HG03565 (cell line): ENCODE measurements at regions not wholly inside any gene's neighbourhood (a gene's known extent, or its start where the extent isn't known, plus 50 kb on each side); places are given as distances from the start of the nearest gene placed in this dataset.
A peak's percentile ranks its signal among the peaks of the same experiment; 100 is the strongest.

Experiments
- ATAC-seq: cut with Tn5 transposase; IDR thresholded peaks from one replicate; pipeline ENCODE4 v1.9.1; 2021; ENCODE audit warnings: mild to moderate bottlenecking, moderate library complexity; ENCODE audit not compliant: unreplicated experiment

DNA sequence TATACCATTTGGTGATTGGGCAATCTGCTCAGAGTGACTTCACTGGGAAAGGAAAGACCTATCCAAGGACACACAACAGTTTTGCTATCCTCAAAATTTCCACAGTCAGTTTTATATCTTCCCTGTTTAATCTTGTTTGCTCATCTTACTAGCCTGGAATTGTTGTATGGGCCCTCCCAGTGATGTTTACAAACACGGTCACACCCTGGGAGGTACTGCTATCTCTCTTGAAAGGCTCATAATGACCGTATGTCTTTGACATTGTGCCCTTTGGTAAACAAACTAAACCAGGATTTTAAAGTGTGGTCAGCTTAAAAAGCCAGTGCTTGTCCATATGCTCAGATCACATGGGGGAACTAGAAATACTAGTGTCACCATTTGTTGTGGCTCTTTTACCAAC is 277.0 kb downstream of the CDH2 start:
- no peak for ATAC-seq

DNA sequence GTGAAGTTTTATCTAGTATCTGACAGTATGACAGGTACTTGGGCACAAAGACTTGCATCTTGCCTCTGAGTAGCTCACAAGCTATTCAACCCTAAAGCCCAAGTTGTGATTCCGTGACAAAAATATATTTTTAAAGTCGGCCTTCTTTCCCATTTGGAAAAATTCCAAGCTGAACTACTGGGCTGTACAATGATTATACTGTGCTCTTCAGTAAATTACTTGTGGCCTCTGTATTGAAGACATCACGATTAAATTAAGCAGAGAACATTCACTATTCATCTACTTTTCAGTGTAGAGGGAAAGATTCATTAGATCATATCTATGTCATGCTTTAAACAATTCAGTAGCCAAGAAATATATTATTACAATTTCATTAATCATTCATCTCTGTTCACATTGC is 282.2 kb downstream of the CDH2 start:
- ATAC-seq = no peak

DNA sequence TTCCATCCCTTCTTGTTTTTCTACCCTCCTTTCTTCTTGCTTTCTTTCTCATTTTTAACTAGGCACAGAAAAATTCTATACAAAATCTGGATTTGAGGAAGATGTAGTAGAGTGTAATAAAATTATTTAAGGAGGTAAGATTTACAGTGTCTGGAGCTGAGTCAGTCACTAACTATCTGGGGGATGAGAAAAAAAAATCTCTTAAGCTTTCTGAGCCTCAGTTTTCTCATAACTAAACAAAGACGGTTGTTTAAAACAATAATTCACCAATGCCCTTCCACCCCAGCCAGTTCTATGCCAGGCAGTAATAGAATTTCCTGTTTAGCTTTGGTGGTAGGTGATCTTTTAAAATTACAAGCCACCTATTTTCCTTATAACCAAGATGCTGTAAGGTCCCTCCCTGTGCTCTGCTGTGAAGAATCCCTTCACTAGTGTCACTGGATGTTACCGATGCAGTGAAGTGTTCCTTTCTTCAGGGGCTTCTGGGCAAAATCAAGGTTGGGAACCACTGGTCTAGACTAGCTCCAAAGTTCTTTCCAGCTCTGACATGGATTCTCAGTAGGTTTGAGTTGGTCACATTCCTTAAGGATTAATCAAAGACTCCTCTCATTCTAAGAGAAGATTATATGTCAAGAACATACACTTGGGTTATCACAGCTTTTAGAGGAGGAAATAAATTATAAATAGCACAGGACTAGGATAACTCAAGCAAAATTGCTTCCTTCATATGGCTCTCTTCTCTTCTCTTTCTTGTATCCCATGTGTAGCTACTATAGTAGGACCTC is 289.0 kb downstream of the CDH2 start:
- no peak for ATAC-seq

DNA sequence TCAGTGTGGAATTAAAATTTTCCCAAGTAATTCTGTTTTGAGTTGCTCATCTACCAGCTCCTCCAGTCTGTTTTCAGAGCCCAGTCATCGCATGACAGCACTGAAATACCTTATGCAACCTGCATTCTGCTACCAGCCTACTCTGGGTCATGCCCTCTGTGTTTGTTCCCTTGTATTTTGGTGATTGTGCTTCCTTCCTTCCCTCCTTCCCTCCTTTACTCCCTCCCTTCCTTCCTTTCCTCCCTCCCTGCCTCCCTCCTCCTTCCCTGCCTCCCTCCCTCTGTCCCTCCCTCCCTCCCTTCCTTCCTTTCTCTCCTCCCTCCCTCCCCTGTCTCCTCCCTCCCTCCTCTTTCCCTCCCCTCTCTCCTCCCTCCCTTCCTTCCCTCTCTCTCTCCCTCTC is 289.6 kb downstream of the CDH2 start:
- ATAC-seq = no peak

DNA sequence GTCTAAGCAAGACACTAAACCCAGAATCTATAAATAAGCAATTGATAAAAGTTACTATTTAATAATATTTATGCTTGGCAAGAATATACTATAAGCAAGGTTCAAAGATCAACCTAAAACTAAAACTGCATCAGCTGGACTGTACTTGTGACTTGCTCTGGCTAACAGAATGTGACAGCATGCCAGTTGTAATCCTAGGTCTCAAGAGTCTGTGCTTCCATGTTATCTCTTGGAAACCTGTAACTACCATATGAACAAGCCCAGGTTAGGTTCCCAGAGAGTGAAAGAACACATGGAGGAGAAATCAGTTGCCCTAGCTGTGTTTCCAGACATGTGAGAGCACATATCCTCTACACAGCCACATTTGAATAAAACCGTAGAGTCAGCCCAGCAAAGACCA is 297.4 kb downstream of the CDH2 start:
- ATAC-seq = no peak

DNA sequence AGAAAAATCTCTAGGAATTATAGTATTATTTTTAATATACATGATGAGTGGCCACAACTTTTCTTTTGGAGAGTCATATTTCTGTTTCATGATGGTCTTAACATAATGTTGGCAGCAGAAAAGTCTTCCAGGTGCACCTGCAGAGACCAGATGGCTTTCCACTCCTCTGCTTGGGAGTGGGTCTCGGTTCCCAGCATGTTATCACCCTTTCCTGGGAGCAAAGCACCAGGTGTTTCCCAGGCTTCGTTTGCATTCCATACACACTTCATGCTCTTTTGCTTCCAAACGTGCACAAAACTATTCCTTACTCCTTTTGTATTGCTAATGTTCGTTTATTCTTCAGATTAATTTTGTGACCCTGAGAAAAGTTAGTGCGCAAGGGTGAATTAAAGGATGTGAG is 305.2 kb downstream of the CDH2 start:
- no peak for ATAC-seq

DNA sequence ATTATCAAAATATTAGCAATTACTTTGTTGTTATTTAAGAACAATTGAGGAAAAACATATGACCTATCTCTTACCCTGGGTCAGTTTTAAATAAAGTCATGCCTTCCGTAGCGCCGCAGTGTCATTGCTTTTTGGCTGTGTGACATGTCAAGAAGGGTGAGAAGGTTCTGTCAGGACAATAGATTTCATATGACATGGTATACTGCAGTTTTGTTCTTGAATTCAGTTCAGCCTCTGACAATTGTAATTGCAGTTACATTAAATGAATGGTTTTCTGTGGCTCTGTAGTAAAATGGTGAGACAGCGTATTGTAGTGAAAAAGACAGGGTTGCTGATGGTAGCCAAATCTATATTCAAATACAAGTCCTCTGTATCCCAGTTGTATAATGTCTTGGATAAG is 307.2 kb downstream of the CDH2 start:
- ATAC-seq = no peak

DNA sequence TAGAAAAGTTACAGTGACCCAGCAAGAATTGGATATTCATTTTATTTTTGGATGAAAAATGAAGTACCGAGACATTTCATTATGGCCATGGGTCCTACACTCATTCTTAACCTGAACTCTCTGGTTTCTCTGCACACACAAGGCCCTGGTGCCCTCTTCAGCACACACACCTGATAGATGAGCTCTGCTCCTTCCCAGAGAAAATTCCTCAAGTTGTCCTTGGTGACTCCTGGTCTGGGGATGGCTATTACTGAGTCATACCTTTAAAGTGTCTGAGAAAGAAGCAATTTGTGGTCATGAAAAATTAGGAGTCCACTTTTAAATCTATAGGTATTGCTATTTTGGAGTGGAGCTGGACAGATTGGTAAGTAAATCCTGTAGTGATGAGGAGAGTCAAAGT is 311.5 kb downstream of the CDH2 start:
- no peak for ATAC-seq

DNA sequence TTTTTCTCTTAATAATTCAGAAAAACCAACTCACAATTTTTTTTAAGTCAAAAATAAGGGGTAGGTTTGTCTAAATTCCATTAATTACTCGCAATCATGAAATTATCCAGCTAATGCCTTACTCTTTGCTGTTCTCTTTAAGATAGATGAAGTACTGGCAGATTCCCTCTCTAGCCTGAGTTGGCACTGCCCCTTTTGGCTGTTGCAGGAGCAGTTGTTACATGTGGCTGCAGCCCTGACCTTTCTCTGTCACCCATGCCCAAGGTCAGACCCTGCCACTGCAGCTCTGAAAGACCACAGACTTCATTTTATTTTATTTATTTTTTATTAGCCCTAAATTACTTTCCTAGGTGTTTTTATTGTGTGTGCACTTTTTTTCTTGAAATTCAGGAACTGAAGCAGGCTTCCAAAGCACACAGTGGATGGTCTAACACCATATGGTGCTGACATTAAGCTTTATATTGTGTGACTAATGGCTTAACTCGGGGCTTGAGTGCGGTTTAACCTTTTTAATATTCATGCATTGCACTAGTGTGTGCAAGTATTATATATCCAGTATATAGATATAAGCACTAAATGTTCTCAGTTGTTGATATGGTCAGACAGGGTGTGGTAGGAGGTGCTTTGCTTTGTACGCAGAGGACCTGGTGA is 313.0 kb downstream of the CDH2 start:
- no peak for ATAC-seq

DNA sequence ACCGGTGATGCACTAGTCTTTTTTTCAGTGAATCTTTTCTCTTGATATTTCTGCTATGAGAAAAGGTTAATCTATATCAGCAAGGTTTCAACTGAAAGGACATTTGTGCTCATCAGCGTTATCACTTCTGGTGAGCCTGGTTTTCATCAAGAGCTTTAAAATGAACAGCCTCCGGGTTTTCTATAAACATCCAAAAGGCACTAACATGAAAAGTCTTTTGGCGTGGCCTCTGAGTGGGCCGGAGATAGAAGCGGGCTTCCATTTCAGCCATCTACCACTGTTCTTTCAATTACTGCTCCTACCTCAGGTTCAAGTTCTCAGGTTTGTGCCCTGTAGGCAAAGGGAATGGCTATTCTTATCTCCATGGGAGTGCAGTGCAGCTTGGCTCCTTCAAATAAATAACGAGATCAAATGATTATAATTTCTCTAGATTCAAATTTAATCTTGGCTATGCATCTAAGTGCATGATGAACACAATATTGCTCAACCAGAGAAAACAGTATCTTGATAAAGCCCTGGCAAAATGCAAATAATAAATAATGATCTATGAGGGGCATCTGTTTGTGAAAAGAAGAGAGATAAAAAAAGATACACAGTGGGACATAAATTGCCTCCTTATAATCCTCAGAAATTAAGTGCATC is 314.8 kb downstream of the CDH2 start:
- no peak for ATAC-seq

DNA sequence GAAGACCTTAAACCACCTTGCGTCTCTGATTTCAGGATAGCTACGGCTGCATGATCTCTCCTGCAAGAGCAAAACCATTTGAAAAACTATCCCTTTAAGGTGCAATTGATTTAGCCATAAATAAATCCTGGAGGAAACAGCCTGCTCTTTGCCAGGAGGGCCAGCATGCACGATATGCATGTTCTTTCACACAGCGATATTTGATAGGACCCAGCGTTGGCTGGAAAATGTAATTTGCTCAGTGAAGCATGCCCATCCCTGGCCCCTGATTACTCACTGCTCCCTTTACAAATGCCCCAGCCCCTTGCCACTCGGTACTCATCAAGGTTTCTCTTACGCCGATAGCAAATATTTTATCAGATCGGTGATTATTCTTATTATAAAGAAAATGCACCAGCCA is 315.4 kb downstream of the CDH2 start:
- ATAC-seq = no peak

DNA sequence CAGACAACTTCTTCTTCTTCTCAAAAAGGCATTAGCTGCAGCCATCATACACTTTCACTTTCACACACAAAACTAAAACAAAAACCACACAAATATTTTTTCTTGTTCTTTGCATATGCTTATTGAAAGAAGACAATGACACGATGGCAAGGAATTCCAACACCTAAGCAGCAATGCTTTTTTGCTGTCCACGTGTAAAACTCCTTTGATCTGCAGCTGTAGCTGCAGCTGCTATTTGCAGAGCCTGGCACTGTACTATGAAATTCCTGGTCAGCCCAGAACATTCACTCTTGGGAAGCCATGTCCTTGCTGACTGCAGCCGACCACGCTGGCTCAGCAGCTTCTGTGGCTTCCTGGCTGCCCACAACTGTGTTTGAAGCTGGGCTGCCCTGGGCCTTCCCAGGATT is 316.2 kb downstream of the CDH2 start:
- ATAC-seq = peak; percentile 40

DNA sequence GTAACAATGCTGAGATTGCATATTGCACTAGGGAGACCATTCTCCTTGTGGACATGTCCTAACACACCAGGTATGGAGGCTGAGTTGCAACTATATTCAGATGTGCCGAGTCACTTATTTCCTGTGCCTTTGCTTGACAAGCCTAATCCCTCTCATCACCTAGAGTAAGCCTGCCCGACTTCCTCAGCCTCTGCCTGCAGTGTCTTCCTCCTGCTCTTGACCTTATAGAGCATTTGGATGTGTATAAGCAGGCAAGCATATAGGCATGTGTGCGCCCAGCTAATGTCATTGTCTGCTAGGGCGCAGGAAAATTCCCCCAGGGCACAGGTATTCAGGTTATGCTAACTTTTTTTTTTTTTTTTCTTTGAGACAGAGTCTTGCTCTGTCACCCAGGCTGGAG is 316.9 kb downstream of the CDH2 start:
- no peak for ATAC-seq

DNA sequence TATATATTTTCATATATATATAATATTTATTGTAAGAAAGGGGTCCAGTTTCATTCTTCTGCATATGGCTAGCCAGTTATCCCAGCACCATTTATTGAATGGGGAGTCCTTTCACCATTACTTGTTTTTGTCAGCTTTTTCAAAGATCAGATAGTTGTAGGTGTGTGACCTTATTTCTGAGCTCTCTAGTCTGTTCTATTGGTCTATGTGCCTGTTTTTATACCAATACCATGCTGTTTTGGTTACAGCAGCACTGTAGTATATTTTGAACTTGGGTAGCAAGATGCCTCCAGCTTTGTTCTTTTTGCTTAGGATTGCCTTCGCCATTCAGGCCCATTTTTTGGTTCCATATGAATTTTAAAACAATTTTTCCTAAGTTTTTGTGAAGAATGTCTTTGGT is 320.1 kb downstream of the CDH2 start:
- ATAC-seq = no peak

DNA sequence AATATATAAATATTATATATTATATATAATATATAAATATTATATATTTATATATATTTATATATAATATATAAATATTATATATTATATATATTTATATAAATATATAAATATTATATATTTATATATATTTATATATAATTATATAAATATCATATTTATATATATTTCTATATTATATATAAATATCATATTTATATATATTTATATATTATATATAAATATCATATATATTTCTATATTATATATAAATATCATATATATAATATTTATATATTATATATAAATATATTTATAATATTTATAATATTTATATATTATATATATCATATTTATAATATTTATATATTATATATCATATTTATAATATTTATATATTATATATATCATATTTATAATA is 321.4 kb downstream of the CDH2 start:
- ATAC-seq = no peak

DNA sequence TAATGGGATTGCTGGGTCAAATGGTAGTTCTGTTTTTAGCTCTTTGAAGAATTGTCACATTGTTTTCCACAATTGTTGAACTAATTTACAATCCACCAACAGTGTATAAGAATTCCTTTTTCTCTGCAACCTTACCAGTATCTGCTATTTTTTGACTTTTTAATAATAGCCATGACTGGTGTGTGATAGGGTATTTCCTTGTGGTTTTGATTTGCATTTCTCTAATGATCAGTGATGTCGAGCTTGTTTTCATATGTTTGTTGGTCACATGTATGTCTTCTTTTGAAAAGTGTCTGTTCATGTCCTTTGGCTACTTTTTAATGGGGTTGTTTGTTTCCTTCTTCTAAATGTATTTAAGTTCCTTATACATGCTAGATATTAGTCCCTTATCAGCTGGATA is 322.3 kb downstream of the CDH2 start:
- no peak for ATAC-seq

DNA sequence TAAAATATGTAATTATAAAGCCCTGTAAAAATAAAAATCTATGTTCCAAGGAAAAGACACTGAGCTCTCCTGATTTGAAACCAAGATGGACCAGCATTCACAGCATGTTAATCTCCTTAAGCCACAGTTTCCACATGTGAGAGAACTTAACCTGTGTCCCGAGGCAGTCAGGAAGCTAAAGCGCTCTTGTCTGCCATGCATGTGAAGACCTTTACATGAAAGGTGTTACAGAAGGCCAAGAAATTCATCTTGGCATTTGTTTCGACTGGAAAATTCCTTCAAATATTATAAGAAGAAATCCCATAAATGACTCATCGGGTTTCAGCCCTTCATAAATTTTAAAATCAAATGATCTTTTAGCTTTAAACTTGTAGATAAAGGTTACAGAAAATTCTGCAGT is 328.6 kb downstream of the CDH2 start:
- ATAC-seq = no peak

DNA sequence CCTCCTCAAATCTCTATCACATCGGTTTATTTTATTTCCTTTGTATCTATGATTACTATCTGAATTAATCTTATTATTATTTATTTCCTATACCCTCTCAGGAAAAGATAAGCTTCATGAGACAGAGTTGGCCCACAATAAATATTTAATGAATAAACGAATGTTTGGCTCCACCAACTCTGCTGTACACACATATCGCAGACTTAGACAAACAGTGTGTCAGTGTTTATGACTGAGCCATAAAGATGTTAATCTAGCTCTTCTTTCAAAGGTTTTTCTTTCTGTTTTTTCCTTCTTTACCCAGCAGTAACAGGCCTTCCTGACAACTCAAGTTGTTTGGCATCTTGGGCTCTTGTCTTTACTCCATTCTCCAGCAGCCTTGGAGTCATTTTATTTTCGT is 329.5 kb downstream of the CDH2 start:
- ATAC-seq = no peak

DNA sequence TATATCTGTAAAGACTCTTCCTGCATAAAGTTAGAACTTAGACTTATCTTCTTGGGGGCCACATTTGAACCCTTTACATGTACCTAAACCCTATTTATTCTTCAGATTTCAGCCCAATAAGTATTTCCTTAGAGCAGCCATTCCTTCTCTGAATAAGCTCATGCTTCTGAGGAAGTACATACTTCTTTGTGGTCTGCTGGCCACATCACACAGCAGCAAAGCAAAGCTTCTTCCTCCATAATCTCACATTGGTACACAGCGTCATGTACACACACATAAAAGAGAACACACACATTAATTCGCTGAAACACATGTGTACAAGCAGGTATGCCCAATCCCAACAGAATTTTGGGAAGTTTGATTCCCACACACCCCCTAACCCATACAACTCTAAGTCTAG is 331.0 kb downstream of the CDH2 start:
- no peak for ATAC-seq

DNA sequence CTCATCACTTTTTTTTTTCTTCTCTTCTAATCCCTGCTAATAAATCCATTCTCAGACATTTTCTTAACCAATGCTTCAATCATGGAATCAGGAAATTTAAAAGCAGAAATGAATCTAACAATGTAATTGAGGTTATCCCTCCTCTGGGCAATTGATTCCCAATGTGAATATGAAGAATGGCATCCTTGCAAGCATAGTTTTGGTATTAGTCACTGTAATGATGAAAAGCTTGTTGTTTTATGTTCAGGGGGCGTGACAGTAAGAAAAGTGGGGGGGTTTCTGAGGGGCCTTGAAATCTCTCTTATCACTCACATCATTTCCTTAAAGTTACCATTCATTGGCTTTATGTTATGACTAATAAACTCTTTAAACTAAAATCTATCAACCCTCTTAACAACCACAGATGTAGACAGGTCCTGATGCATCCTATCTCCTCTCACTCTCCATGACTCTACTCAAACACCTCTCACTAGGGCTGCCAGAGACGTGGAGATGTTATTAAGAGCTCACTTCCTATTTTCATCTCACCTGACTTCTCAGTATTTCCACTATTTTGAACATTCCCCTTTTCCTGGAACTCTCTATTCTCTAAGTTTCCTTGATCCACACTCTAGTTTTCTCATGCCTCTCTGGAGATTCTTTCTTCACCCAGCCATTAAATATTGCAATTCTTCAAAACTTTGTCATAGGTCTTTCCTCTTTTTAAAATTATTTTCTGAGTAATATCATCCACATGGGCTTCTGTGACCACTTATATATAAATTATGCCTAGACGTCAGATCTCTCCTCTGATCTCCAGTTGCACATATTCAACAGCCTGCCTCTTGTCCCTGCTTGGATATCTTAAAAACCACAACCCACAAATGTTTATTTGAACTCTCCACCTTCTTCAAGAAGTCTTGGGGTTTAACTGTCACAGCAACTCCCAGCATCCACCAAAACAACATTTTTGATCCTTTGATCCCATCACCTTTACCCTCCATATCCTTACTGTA is 332.9 kb downstream of the CDH2 start:
- ATAC-seq = no peak

DNA sequence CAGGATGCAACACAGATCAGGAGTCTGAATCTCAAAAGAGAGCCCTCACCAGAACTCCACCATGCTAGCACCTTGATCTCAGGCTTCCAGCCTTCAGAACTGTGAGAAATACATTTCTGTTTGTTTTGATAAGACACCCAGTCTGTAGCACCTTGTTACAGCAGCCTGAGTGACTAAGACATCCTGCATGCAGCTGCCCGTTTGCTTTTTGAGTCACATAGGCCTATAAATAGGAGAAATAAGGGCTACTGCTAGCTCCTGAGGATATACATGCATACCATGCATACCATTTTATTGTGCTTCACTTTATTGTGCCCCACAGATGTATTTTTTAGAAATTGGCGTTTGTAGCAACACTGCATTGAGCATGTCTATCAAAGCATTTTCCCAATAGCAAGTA is 337.8 kb downstream of the CDH2 start:
- ATAC-seq = no peak
